Suprapubic skin (tissue), 4 donors: ENCODE measurements at regions not wholly inside any gene's neighbourhood (a gene's known extent, or its start where the extent isn't known, plus 50 kb on each side); places are given as distances from the start of the nearest gene placed in this dataset.

Experiments
- CTCF ChIP-seq, 2 donors: fragments of 200-600 bp in 1 of 2; fragments of 450-650 bp in 1 of 2; sonication (generic) in 1 of 2; IDR thresholded peaks; one replicate each; pipeline ENCODE4 v1.5.1; 2016 to 2019; ENCODE audit warnings: antibody characterized with exemption in 2 of 2, mild to moderate bottlenecking in 1 of 2, moderate library complexity in 1 of 2
- EP300 ChIP-seq: sonication (generic); formaldehyde crosslinking; IDR thresholded peaks from one replicate; pipeline ENCODE4 v1.6.1; 2017; ENCODE audit warnings: antibody characterized with exemption
- POLR2A ChIP-seq, 2 donors: fragments of 450-650 bp; IDR thresholded peaks; one replicate each; pipeline ENCODE4 v1.6.1; 2017; ENCODE audit warnings: antibody characterized with exemption in 2 of 2, mild to moderate bottlenecking in 2 of 2, moderate library complexity in 2 of 2
- POLR2AphosphoS5 ChIP-seq, 3 donors: sonication (generic); formaldehyde crosslinking; IDR thresholded peaks; one replicate each; pipeline ENCODE4 v1.6.1; 2017; ENCODE audit warnings: antibody characterized with exemption in 3 of 3

- no peak for TF ChIP-seq EP300
- TF ChIP-seq POLR2AphosphoS5 (IDR thresholded peaks at IDR 0.05) = no peak
- TF ChIP-seq CTCF (IDR thresholded peaks at IDR 0.05) = no peak
- TF ChIP-seq POLR2A (IDR thresholded peaks at IDR 0.05) = no peak
Measured at GRCh38 chr5:87164409-87164808, 103.3 kb upstream of the RASA1 start.
